HFFc6 (cell line): ENCODE measurements at regions not wholly inside any gene's neighbourhood (a gene's known extent, or its start where the extent isn't known, plus 50 kb on each side); places are given as distances from the start of the nearest gene placed in this dataset.
"Not testable (repeated sequence)": the region's sequence is repeated elsewhere in the genome, so short reads cannot be mapped to it uniquely, and the experiment has no call there.

Experiments used
- DNase-seq: peaks from one replicate; pipeline ENCODE4 v3.0.0-alpha.2; 2018
- H3K27ac Mint-ChIP-seq: 2 replicates; pipeline ENCODE4 v1.8.0; 2020; ENCODE audit warnings: mild to moderate bottlenecking, mixed read lengths
- H3K27me3 Mint-ChIP-seq: 2 replicates; pipeline ENCODE4 v1.8.0; 2021; ENCODE audit warnings: mild to moderate bottlenecking, moderate library complexity, mixed read lengths; ENCODE audit not compliant: insufficient read depth
- H3K36me3 Mint-ChIP-seq: 2 replicates; pipeline ENCODE4 v1.8.0; 2021; ENCODE audit warnings: low read depth, mixed read lengths
- H3K4me1 Mint-ChIP-seq: 2 replicates; pipeline ENCODE4 v1.8.0; 2020; ENCODE audit warnings: low read depth, mixed read lengths
- H3K4me3 Mint-ChIP-seq: 2 replicates; pipeline ENCODE4 v1.8.0; 2020; ENCODE audit warnings: mild to moderate bottlenecking, moderate library complexity, mixed read lengths
- H3K9me3 Mint-ChIP-seq: 2 replicates; pipeline ENCODE4 v1.8.0; 2020; ENCODE audit warnings: mild to moderate bottlenecking, mixed read lengths
- TF ChIP-seq, protein P1 (sequence below): fragments of 200-600 bp; sonication (generic); IDR thresholded peaks from 2 replicates; pipeline ENCODE4 v1.5.0; 2021; ENCODE audit warnings: antibody characterized with exemption, mild to moderate bottlenecking

DNA sequence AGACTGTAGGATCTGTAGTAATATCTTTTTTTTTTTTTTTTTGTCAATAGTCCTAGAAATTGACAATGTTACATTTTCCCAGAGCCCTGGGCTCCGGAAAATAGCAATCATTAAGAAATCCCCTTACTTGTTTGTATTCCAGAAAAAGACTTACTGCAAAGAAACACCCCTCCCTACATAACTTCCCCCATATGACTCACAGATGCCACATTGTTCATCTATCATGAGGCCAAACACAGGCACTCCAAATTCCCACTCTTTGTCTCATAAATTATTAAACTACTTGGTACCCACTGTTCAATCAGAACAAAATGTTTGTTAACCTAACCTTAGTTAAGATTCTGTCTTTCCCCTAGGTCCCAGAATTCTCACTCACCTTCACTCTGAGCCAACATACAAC is 53.5 kb downstream of the TEX51 start:
- DNase-seq: no peak
- peaks cover 3% of the 10 kb centered on the region for H3K27me3 Mint-ChIP-seq
- no peak overlapping the region for H3K27ac Mint-ChIP-seq
- no peaks in the 10 kb centered on the region for H3K9me3 Mint-ChIP-seq
- no peak overlapping the region for H3K4me3 Mint-ChIP-seq
- TF ChIP-seq, protein P1, sequence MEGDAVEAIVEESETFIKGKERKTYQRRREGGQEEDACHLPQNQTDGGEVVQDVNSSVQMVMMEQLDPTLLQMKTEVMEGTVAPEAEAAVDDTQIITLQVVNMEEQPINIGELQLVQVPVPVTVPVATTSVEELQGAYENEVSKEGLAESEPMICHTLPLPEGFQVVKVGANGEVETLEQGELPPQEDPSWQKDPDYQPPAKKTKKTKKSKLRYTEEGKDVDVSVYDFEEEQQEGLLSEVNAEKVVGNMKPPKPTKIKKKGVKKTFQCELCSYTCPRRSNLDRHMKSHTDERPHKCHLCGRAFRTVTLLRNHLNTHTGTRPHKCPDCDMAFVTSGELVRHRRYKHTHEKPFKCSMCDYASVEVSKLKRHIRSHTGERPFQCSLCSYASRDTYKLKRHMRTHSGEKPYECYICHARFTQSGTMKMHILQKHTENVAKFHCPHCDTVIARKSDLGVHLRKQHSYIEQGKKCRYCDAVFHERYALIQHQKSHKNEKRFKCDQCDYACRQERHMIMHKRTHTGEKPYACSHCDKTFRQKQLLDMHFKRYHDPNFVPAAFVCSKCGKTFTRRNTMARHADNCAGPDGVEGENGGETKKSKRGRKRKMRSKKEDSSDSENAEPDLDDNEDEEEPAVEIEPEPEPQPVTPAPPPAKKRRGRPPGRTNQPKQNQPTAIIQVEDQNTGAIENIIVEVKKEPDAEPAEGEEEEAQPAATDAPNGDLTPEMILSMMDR: no peak
- H3K36me3 Mint-ChIP-seq: no peaks in the 10 kb centered on the region
- no peaks in the 10 kb centered on the region for H3K4me1 Mint-ChIP-seq

DNA sequence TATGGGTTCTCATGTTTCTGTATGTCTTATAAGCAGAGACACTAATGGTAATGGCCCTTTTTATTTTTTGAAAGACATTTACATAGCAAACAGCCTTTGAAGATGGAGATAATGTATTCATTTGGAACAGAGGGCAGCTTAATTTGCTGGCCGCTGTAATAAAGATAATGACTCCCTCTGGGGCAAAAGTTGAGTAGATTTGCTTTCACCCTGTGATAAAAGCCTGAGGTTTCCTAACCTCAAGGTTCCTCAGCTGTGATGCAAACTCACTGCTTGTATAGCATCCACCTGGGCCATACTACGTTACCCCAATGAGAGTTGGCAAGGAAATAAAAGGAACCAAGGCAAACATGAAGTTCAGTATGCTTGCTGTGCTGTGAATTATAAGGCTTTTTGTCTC is 54.8 kb downstream of the TEX51 start:
- Mint-ChIP-seq H3K36me3 (no peaks in the 10 kb centered on the region), H3K9me3 (no peaks in the 10 kb centered on the region), H3K27me3 (no peaks in the 10 kb centered on the region; the same call in none of the 2 replicates), H3K4me1 (no peaks in the 10 kb centered on the region), H3K27ac (no peak overlapping the region), H3K4me3 (no peak overlapping the region)
- TF ChIP-seq, protein P1: no peak
- DNase-seq: no peak

DNA sequence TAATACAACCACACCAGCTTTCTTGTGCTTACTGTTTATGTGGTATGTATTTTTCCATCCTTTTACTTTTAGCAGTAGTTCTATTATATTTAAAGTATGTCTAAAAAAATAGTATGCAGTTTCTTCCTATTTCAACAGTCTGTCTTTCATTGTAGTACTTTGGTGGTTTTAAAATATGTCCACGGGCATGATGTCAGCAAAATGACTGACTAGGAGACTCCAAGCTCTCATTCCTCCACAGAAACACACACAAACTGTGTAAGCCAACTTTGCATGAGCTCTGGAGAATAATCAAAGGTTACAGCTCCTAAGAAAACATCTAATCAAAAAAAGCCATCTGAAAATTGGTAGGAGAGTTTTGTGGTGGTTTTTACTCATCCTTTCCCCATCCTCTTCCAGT is 56.1 kb downstream of the TEX51 start:
- H3K27ac Mint-ChIP-seq: no peak overlapping the region
- H3K4me1 Mint-ChIP-seq: no peaks in the 10 kb centered on the region
- DNase-seq: no peak
- H3K36me3 Mint-ChIP-seq: no peaks in the 10 kb centered on the region
- no peaks in the 10 kb centered on the region for H3K9me3 Mint-ChIP-seq
- H3K4me3 Mint-ChIP-seq: no peak overlapping the region
- H3K27me3 Mint-ChIP-seq: no peaks in the 10 kb centered on the region; the same call in none of the 2 replicates
- TF ChIP-seq, protein P1: no peak

DNA sequence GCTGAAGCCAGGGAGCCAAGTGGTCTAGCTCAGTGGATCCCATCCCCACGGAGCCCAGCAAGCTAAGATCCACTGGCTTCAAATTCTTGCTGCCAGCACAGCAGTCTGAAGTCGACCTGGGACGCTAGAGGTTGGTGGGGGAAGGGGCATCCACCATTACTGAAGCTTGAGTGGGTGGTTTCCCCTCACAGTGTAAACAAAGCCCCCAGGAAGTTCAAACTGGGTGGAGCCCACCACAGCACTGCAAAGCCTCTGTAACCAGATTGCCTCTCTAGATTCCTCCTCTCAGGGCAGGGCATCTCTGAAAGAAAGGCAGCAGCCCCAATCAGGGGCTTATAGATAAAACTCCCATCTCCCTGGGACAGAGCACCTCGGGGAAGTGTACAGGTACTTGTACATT is 58.1 kb downstream of the TEX51 start:
- not testable (repeated sequence) for H3K27ac Mint-ChIP-seq, H3K4me1 Mint-ChIP-seq, H3K4me3 Mint-ChIP-seq, H3K27me3 Mint-ChIP-seq, DNase-seq, H3K9me3 Mint-ChIP-seq, H3K36me3 Mint-ChIP-seq

DNA sequence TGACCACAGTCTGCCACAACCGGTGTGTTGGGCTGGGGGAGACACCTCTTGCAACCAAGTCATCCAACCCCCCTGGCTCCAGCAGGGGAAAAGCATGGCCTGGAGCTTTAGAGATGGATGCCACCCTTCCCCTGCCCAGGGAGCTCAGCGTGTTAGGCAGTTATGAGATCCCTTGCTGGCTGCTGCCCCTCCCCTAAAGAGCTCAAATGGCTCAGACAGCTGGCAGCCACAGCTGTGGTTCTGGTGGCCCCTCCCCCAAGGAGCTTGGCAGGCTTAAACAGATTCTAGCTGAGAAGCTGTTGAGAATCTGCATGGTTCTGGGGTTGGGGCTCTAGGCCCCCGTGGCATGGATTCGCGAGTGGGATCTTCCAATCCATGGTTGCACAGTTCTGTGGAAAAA is 64.7 kb downstream of the TEX51 start:
- no peak overlapping the region for H3K4me3 Mint-ChIP-seq
- H3K27ac Mint-ChIP-seq: no peak overlapping the region
- no peaks in the 10 kb centered on the region for H3K4me1 Mint-ChIP-seq
- H3K9me3 Mint-ChIP-seq: no peaks in the 10 kb centered on the region; the same call in 1 of the 2 replicates
- no peaks in the 10 kb centered on the region for H3K36me3 Mint-ChIP-seq
- peaks cover 9% of the 10 kb centered on the region for H3K27me3 Mint-ChIP-seq
- no peak for DNase-seq
- TF ChIP-seq, protein P1: no peak

DNA sequence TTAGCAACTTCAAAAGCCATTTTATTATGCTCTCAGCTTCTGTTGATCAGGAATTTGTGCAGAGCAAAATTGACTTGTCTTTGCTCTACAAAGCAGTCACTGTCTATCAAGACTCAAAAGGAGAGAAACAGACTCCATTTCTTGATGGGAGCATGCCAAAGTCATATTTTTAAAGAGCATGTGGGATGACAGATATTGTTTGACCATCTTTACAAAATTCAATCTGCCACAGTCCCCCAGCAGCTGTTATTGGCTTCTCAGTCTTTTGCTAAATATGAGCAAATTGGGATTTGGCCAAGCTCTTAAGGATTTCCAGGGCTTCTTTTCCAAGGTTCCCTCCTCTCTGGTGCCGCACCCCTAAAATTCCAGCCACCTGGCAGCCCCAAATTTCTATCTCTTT is 67.9 kb downstream of the TEX51 start:
- H3K4me3 Mint-ChIP-seq: no peak overlapping the region
- peaks cover 26% of the 10 kb centered on the region for H3K27me3 Mint-ChIP-seq
- H3K27ac Mint-ChIP-seq: no peak overlapping the region
- H3K36me3 Mint-ChIP-seq: no peaks in the 10 kb centered on the region
- no peaks in the 10 kb centered on the region for H3K4me1 Mint-ChIP-seq
- no peak for DNase-seq
- no peaks in the 10 kb centered on the region for H3K9me3 Mint-ChIP-seq
- TF ChIP-seq, protein P1: no peak
